Stimulated activated CD8-positive, alpha-beta memory T cell treated with anti-CD3 and anti-CD28 coated beads, Interleukin-15, amount 100 ng/mL, for 4 hours (primary cell): ENCODE measurements at regions not wholly inside any gene's neighbourhood (a gene's known extent, or its start where the extent isn't known, plus 50 kb on each side); places are given as distances from the start of the nearest gene placed in this dataset.
"Not testable (repeated sequence)": the region's sequence is repeated elsewhere in the genome, so short reads cannot be mapped to it uniquely, and the experiment has no call there.

Source experiments
- DNase-seq, 2 donors: peaks; one replicate each; pipeline ENCODE4 v3.0.0-alpha.2; 2020; ENCODE audit warnings: low read depth in 2 of 2

DNA sequence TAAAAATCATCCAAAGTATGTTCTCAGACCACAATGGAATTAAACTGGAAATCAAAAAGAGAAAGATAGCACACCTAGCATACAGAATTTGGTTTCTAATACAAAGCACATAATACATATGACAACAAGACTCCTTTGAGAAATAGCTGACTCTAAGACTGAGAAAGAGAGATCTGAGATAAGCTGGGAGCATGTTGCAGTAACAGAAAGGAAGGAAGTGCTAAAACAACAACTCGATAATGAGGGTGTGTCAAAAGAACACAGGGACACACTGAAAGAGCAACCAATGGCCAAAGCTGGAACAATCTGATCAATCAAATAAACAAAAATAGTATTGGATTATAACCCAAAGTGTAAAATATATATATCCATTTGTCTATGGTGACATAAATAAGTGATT, 586.6 kb downstream of the C4orf33 start:
- no peak for DNase-seq

DNA sequence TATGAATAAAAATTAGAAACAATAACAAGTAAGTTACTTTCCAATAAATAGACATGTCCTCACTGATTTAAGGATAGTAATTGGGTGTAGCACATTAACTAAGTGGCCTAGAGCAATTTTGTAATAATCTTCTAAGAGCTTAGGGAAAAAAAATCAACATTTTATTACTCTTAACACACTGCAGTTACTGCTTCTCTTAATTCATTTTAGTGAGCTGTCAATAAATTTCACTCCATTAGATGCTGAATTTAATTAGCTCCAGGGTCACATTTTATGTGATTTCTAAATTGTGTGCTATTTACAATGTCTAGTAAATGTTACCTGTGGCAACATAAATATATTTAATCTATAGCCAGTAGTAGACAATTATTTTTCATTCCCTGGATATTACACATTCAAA, 612.0 kb downstream of the C4orf33 start:
- no peak for DNase-seq

DNA sequence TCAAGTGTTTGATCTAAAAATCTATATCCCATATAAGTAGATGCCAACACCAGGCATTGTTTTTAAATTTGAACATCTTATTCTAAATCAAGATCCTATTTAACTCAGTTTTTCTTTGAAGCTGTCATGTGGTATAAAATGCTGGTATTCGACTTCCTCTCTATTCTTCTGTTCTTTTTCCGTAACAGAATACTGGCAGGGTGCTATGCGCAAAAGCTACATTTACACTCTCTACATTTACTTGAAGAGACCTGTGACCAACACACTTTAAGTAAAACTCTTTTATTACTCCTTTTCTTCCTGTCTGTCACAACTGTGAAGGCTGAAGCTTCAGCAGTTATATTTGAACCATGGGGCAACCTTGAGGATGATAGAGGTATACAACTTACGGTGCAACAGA, 612.8 kb downstream of the C4orf33 start:
- no peak for DNase-seq

DNA sequence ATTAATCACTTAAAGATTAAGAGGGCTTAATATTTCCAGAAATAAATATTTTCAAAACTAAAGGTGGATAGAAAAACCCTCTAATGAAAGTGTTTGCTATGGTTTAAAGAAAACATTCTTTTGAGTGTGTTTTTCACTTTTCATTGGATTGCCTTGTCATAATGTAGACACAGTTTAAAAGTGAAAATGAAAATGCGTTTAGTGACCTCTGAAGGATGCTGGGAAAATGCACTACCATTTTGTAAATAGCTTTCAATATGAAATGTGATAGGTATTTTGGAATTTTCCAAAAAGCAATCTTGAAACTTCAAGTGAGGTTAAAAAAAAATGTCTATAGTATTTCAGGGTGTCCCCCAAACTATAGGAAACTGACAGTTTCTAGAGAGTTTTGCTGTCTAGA, 642.2 kb downstream of the C4orf33 start:
- DNase-seq: no peak

DNA sequence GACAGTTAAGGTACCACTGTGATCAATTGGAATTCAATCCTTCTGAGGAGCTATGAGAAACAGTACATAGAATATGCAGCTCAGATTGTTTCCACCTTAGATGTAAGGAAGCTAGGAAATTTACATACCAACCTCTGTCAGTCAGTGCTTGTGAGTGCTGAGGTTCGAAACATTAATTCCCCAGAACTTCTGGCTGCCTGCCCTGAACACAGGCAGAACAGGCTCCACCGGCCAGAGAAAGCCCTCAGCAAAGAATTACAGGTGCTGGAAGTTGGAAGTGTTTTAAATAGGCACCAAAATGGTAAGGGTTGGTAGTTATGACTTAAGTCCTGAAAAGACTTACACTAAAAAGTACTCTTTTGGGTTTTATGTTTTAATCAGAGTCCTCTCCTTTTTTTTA, 651.8 kb downstream of the C4orf33 start:
- no peak for DNase-seq

DNA sequence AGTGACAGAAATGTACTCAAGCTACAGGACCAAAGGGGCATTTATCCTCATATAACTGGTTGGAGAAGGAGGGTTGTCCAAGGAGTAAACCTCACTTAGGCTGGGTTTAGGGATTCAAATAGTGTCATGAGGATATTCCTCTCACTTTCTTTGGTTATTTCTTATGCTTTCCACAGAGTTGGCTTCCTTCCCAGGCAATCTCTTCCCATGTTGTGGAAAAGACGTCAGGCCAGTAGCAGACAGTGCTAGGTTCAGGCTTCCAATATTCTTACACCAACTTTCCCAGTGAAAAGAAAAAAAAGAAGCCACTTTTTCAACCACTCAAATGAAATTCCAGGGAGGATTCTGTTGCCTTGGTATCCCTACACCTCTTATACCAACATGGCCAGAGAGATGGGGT, 653.0 kb downstream of the C4orf33 start:
- no peak for DNase-seq

DNA sequence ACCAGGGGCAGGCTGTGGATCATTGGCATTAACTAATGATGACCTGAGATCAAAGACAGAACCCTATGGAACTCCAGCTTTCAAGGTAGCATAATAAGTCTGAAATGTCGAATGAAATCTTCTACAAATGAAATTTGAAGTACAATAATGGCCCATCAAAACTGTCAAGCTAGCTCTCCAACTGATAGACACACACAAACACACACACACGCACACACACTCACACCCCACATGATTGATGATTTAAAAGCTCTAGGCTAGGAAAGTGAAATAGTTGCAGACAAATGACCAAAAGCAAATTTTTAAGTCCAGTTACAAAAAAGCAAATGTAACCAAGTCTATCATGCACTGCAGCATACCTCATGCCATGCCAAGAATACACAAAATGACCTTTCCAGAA, 655.7 kb downstream of the C4orf33 start:
- DNase-seq: no peak

DNA sequence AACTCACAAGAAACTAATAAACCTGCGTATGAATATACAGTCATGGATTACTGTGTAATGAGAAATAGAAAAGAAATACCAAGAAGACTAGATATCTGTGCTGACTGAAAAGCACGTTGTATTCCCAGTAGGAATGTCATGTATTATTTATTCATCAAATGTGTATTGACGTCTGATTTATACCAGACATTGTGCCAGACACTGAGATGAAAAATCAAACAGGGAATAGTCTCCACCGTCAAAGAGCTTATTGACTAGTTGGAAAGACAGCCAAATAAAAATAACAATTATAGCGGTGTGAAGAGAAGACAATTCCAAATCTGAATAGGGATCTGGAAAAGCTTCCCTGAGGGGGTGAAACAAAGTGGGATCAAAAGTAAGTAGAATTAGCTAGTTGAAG, 687.6 kb downstream of the C4orf33 start:
- DNase-seq: no peak

DNA sequence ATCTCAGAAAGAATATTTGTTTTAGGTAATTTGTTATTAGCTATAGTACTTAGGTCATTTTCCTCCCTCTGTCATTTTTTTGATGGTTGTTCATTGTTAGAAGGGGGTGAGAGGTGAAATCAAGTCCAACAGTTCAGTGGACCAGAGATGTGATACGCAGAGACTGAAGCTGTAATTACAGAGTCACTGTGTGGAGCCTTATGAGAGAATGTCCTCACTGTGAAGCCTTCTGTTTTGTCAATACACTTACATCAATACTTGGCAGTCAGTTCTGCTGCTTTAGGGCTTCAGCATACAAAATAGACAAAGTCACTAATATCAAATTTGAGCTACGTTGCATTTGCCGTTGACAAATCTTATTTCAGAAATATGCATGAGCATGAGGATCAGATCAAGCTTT, 692.5 kb downstream of the C4orf33 start:
- no peak for DNase-seq

DNA sequence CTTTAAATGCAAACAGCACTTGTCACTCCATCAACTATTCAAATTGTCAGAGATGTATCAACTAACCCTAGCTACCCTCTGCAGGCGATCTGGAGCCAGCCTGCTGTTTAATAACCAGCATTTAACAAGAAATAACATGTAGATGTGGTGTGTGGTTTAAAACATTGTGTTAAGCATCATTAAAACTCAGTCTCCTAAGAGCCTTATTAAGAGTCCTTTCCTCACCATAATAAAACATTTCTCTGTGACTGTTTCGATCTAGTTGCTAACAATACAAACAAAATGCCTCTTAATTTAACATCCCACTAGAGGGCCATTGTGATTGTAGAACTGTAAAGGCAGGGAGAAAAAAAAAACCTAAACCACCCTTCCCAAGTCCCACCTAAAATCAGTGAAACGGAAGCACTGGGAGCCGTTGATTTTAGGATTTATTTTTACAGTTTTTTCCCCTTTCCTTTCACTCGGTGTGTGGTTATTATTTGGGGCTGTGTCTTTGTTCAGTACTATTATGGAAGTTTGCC, 708.6 kb downstream of the C4orf33 start:
- no peak for DNase-seq

DNA sequence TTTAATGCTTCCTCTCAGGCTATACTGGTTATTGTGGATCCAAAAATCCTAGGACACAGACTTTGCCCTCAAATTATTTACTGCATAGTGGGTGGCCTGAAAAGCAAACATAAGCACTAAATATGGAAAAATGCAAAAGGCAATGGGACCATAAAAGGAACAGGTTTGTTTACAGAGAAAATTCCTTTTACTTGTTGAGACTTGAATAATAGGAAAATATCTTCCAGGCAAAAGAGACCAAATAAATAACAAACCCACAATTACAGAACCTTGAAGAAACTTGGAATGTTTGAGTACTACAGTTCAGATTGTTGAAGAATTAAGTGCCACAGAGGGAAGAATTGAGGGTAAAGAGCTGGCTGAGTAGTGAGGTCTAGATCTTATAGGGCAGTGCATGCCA, 711.0 kb downstream of the C4orf33 start:
- no peak for DNase-seq

DNA sequence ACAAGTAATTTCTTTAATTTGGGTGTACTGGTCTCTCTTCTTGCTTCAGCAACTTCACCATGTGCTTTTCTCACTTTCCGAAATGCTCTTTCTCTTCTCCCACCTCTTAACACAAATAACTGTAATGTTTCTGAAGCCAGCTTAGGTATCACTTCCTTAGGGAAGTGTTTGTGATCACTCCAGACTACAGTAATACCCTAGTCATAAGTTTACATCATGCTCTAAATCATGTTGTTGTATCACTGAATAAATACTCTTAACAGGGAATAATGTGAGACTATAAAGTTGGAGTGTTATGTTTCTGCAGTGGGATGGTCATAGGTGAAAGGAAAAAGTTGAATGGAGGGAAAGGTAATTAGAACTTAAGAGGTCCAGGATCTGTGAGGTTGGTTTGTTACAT, 712.3 kb downstream of the C4orf33 start:
- no peak for DNase-seq

DNA sequence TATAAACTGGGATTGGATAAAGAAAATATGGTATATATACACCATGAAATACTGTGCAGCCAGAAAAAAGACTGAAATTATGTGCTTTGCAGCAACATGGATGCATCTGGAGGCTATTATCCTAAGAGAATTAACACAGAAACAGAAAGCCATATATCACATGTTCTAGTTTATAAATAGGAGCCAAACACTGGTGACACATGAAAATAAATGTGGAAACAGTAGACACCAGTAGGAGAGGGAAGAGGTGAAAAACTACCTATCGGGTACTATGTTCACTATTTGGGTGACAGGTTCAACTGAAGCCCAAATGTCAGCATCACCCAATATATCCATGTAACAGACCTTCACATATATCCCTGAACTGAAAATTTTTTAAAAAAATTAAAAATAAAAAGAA, 725.1 kb downstream of the C4orf33 start:
- DNase-seq: no peak

DNA sequence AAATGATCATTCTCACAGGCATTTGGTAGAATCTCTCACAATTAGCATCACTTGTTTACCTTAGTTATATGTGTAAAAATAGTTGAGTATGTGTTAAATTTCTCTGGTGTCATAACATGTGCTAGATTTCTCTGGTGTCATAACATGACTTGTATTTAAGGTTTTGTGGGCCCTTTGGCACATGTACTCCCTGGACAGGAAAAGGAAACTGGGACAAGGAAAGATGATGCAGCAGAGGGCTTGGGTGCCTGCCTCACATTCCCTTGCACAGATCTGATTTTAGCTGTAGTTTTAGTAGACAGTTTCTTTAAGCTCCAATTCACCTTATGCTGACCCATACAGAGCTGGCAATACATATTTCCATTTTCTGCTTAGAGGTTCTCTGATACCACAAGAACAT, 726.0 kb downstream of the C4orf33 start:
- no peak for DNase-seq

DNA sequence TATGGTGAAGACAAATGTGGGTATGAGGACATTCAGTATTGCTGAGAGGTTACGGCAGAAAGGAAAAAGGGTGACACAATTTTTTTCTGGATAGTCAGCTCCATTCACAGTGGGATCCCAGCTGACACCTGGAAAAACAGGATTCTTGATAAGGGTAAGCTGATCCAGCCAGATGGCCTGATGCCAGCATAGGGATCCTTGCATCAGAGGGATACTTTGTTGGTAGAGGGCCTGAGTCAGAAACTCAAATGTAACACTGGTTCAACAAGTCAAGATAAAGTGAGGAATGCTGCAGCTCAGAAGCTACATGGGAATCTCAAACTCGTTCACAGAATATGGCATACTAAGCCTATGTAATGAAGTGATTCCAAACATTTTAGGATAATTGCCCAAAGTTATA, 726.7 kb downstream of the C4orf33 start:
- no peak for DNase-seq

DNA sequence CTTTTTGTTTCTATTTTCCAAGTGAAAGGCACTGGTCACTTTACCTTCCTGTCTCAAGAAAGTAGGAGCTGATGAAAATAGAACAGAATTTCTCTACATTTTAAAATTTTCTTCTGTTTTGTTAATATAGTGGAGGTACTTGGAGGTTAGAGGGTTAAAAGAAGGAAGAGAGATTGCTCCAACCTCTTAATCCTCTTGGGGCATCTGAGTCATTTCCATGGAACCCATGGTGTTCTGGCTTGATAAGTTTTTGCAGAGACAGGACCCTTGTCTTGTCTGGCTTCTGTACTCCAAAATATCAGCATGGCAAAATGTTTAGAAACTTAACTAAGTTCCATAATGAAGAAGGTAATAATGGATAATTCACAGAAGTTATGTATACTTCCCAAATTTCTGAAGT, 727.2 kb downstream of the C4orf33 start:
- DNase-seq: no peak

DNA sequence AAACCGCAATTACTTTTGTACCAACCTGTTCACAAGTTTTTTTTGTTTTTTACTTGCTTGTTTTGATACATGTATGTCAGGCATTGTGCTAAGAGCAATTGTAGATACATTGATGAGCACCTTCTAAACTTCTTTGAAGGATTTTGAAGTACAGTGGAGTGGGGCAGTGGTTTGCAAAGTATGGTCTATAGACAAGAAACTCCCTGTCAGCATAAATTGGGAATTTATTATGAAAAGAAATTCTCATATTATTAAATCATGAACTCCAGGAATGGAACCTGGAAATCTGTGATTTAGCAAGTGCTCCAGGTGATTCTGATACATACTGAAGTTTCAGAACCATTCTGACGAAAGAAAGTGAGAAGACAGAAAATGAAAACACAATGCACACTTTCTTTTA, 733.4 kb downstream of the C4orf33 start:
- DNase-seq: no peak

DNA sequence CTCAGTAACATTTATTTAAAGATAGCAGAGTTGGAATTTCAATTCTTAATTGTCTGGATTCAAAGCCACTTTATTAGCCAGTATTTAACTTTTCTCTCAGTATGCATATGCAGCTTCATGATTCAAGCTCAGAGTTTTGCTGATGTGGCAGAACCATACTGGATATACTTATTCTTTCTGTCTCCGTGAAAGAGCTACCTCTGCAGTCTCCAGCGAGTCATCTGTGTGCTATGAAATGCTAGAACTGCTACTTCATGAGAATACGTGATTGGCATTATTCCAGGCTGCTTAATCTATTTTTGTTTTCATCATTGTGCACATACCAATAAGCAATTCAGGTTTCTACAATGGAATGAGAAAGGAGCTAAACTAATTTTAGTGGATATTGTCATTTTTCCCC, 743.7 kb downstream of the C4orf33 start:
- no peak for DNase-seq

DNA sequence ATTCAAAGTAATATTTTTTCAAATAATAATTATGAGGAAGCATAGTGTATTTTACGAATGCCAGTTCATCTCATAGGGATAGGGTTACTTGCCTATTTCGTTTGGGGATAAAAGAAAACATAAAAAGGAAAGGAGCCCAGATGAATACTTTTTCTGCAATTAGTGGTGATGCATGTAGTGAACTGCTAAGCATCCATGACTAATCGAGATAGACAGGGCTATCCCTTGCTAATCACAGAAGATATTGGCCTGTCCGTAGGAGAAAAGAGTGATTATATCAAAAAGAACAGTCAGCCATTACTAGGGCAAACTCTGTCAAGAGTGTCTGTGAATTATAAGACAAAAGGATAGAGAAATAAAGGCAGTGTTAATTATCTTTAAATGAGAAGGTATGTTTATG, 746.1 kb downstream of the C4orf33 start:
- DNase-seq: no peak

DNA sequence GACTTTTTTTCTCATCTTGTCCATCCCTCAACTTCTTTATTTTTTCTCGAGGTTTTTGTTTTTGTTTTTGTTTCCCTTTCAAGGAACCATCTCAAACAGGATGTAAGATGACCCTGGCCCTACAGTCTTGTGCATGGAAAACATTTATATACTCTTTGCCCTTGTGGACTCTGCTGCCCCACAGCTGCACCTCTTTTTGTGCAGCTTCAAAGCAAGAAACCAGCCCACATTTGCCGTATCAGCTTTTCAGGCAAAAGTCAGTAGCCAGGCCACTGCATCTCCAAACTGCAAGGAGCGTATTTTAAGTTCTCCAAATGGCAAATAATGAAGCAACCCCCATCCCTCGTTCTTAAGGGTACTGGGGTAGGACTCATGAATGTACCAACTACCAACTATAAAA, 756.5 kb downstream of the C4orf33 start:
- no peak for DNase-seq

DNA sequence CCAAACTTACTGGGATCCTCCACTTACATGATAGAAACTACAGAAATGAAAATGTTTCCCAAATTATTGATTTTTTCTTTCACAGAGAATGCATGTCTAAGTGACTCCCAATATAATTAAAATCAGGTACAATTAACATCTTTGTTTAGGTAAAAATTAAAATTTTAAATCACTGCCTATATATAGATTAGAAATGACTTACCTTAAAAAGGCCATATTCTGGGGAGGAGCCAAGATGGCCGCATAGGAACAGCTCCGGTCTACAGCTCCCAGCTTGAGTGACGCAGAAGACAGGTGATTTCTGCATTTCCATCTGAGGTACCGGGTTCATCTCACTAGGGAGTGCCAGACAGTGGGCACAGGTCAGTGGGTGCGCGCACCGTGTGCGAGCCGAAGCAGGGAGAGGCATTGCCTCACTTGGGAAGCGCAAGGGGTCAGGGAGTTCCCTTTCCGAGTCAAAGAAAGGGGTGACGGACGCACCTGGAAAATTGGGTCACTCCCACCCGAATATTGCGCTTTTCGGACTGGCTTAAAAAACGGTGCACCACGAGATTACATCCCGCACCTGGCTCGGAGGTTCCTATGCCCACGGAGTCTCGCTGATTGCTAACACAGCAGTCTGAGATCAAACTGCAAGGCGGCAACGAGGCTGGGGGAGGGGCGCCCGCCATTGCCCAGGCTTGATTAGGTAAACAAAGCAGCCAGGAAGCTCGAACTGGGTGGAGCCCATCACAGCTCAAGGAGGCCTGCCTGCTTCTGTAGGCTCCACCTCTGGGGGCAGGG, 757.9 kb downstream of the C4orf33 start:
- DNase-seq: not testable (repeated sequence)

DNA sequence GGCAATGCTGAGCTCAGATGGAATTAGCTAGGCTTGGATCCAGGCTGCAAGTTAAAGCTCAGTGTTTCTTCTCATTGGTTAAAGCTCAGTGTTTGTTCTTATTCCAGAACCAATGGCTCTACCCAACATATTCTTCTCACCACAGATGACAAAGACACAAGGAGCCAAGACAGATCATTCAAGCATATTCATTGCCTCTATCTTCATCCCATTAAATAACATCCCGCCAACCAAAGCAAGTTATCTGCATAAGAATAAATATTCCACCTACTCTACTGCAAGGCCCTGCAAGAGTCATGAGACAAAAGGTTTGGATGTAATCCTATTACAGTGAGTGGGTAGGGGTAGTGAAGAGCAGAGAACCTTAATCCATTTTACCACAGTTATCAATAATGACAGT, 766.5 kb downstream of the C4orf33 start:
- DNase-seq: no peak

DNA sequence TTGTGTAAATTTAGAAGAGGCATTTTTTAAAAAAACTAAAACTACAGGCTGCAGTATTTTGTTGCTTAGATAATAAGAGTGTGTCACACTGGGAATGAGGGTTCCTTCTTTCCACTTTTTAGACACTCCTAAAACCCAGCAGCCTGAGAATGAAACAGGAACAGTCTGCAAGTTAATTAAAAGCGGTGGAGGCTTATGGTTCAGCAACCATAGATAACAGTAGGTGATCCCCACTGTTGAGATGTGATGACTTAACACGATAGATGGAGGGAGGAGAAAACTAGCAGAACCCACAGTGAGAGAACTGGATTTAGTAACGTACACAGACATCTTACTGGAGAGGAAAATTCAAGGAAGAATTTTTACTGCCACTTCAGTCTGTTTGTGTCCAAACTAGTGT, 767.3 kb downstream of the C4orf33 start:
- DNase-seq: no peak

DNA sequence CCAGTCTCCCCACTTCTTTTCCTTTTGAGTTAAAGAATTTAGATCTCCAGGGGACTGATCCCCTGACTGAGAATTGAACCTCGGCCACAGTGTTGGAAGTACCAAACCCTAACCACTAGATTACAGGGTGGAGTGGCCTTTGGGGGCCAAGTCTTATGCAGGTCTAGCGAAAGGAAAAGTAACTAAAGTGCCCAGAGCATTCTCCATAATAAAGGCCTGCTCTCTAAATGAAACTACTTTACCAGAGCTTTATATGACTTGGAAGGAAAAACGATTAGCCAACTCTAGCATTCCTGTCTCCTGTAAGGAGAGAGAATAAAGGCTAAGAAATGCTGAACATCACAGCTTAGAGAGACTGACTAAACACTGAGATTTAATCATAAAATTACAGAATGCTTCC, 788.0 kb downstream of the C4orf33 start:
- DNase-seq: no peak
